C4-2B (cell line): ENCODE measurements at regions not wholly inside any gene's neighbourhood (a gene's known extent, or its start where the extent isn't known, plus 50 kb on each side); places are given as distances from the start of the nearest gene placed in this dataset.

Experiments
- ZFX ChIP-seq: fragments of 450-650 bp; IDR thresholded peaks from 2 replicates; pipeline ENCODE4 v1.6.1; 2017
- TF ChIP-seq, protein P1 (sequence below): fragments of 450-650 bp; conservative IDR thresholded peaks from 2 replicates; pipeline ENCODE4 v1.5.1; 2017; ENCODE audit warnings: mild to moderate bottlenecking

GRCh38 chr12:94717656-94718055 lies 67.3 kb upstream of the TMCC3 start:
- TF ChIP-seq, protein P1, sequence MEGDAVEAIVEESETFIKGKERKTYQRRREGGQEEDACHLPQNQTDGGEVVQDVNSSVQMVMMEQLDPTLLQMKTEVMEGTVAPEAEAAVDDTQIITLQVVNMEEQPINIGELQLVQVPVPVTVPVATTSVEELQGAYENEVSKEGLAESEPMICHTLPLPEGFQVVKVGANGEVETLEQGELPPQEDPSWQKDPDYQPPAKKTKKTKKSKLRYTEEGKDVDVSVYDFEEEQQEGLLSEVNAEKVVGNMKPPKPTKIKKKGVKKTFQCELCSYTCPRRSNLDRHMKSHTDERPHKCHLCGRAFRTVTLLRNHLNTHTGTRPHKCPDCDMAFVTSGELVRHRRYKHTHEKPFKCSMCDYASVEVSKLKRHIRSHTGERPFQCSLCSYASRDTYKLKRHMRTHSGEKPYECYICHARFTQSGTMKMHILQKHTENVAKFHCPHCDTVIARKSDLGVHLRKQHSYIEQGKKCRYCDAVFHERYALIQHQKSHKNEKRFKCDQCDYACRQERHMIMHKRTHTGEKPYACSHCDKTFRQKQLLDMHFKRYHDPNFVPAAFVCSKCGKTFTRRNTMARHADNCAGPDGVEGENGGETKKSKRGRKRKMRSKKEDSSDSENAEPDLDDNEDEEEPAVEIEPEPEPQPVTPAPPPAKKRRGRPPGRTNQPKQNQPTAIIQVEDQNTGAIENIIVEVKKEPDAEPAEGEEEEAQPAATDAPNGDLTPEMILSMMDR, result no peak
- no peak for TF ChIP-seq ZFX
